Inferior parietal cortex (tissue), 1 donor: ENCODE measurements at regions not wholly inside any gene's neighbourhood (a gene's known extent, or its start where the extent isn't known, plus 50 kb on each side); places are given as distances from the start of the nearest gene placed in this dataset.

ENCODE experiments used
- DNase-seq: peaks from one replicate; pipeline ENCODE4 v3.0.0-alpha.2; 2016; ENCODE audit errors: extremely low spot score

DNA sequence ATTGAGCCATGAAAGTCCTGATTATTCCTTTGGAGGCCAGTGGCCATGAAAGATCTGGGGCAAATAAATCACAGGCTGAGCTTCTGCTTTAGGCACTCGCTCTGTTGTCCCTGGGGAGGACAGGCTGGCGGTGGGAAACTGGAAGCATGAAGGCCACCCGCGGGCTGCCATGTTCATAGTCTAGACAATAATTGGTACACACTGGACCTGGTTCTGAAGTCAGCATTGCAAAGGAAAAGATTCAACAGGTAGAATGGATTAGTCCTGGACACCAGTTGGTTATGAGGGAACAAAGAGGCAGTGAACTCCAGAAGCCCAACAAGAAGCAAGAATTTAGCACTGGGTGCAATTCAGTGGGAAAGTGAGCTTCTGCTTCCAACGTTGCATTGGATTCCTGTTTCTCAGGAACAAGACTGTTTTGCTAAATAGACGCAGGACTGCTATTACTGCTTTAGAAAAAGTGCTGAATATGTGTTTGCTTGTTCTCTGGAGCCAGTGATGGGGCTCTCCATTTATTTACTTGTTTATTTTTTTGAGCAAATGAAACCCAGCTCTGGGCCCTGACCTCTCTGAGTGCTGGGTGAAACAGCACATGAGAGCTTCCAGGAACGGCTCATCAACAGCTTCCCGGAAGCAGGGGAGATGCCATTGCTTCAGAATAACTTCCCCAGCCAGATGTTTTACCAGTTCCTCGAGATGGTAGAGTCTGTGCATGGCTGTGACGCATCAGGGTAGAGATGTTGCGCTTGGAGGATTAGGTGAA lies 336.4 kb downstream of the ZNF536 start:
- no peak for DNase-seq

DNA sequence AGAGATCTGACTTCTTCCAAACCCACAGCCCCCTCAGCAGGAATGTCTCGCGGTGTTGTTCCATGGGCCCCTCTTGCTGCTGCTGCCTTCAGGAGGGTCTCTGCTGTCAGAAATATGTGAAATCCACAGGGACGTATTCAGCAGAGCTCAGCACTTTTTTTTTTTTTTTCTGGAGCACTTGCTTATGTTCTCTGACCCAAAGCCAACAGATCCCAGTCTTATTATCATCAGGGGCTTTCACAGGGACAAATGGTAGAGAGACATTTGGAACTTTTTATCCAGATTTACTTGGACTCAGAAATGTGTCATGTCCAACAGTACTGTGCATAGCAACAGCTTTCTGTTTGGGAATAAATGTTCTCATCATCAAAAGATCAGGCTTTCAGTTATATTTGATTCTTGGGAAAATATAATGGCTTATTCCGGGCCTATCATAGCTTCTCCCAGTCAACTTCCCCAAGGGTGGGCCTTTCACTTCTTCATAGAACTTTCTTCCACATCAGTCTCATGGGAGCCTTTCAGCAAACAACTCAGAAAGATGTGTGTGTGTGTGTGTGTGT lies 332.7 kb downstream of the ZNF536 start:
- no peak for DNase-seq

DNA sequence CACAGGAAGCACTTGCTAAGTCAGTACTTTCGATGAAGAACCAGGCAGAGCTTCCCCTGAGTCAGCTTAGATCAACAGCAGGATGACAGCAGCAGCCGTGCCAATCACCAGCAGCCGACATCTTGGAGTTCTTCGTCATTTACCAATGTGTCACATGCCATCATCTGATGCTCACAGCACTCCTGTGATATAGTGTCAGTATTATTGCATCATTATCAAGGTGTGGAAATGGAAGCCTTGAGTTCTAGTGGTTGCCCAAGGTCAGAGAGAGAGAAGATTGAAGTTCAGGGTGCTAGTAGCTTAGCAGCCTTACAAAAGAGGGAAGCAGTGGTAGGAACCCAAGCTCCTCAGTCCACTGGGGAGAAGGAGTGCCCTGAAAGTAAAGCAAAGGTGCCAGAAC lies 331.5 kb downstream of the ZNF536 start:
- DNase-seq = no peak

DNA sequence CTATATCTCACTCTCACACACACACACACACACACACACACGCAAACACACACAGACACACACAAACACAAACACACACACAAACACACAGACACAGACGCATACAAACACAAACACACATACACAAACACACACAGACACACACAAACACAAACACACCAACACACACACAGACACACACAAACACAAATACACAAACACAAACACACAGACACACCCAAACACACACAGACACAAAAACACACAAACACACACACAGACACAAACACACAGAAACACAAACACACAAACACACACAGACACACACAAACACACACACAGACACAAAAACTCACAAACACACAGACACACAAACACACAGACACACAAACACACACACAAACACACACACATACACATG lies 329.0 kb downstream of the ZNF536 start:
- DNase-seq = no peak

DNA sequence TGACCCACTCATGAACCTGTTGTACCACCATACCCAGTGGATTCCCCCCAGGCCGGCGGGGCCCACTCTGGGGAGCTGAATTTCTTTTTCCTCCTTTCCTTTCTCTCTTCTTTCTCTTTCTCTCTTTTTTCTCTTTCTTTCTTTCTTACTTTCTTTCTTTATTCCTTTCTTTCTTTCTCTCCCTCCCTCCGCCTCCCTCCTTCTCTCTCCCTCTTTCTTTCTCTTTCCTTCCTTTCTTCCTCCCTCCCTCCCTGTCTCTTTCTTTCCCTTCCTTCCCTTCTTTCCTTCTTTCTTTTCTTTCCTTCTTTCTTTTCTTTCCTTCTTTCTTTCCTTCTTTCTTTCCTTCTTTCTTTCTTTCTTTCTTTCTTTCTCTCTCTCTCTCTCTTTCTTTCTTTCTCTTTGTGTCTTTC lies 327.7 kb downstream of the ZNF536 start:
- DNase-seq = no peak

DNA sequence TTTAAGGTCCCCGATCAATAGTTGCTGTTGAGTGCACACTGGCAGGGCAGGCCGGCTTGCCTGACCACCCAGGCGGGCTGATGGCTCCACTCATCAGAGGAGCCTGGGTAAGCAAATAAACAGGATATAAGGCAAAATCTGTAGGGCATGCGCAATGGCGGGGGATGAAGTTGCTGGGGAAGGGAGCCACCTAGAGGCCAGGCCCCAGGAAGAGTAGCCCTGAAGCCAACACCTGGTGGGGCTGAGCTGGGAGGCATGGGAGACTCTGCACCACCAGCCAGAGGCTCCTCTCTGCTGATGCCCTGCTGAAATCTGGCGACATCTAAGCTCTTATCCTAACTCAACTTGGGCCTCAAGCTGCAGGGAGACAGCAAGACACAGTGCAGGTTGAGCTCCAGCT lies 324.3 kb downstream of the ZNF536 start:
- DNase-seq = no peak

DNA sequence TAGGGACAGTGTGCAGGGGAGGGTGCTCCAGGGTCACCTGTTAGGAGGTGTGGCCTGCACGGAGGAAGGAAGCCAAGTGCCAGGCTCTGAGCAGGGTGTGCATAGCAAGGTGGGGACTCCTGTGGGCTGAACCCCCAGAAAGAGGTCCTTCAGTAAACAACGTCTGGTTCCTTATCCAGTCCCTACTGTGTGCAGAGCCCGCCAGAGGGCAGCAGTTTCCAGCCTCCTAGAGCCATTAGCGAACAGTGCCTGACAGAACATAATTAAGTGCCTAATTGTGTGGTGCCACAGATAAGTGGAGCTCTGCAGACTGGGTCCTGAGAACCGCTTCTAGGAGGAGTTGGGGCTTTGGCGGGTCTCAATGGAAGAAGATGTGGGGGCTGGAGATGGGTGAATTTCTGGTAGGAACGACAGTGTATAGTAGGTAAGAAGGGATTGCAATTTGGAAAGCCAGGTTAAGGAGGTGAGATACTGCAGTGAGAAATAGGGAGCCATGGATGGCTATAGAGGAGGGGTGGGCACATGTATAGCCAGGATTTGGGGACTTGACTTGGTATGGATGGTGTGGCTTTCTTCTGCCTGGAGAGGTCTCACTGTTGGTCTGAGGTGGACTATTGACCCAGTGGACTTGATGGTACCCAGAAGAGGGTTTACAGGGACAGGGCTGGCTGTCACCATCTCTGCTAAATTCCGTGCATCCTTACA lies 323.1 kb downstream of the ZNF536 start:
- no peak for DNase-seq

DNA sequence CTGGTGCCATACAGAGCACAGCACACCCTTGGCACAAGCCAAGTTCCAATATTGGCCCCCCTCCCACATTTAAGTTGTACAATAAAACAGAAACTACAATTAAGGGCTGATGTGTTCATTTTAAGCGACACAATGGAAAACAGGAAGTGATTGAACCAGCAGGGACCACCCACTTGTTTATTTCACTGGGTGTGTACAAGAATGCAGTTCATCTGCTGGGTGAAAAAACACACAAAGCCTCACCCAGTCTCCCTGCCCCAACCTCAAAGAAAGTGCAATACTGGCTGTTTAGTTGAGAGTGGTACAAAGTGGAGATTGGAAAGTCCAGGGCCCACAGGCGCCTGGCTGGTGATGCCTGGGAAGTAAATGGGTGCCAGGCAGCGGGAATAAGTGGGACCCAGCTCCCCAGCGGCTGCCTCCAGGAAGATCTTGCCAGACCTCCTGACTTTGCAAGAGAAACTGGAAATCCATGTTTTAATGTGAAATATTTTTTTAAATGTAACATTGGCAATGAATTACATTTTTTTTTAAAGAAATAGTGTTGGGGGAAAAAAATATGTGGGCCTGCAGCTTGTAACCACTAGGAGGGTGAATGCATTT lies 322.1 kb downstream of the ZNF536 start:
- DNase-seq = no peak

DNA sequence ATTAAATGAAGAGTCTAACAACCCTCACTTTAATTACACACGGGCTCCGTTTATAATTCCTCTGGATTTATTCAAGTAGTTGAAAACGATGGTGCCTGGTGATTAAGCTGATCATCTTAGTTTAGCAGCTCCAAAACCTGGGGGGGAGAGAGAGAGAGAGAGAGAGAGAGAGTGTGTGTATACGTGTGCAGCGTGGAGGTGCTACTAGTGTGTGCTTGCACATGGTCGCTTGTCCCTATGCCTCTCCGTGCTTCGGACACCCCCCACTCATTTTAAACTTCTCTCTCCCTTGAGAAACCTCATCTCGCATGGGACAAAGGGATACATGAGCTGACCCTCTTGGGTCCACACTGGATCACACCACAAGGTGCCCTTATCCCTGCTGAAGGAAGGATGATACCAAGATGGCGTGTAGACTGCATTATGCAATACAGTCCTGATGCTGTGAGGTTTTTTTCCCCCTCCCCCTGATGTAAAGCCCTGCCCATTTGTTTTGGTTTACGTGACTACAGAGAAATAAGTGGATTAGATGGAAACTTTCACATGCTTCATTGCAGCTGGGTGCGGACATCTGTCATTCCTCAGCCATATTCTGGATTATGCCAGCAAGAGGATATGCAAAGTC lies 320.8 kb downstream of the ZNF536 start:
- peak; percentile 23 for DNase-seq

DNA sequence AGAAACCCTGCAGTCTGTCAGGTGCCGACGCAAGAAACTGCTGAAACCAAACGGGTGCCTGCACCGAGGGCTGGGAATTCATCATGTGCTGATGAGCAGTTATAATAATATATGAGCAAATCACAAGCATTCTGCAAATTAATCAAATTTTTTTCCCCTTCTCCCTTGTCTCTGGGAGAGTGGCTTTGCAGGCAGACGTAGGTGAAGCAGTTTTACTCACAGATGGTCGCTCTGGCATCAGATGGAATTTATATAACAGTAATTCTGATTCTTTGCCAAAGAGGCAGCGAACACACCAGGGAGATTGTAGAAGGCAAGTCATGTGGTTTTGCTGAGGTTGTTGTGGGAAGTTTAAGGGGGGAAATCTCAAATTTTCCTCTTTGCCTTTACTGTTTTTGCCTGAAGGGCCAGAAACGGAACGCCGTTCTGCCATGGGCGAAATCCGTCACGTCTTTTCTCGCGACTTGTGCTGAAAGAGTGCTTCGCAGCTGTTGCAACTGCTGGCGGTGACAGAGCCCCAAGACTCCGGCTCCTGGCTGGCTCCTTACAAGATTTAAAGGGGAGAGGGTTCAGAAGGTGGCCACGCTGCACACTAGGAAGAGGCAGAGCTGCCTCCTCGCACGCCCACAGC lies 320.1 kb downstream of the ZNF536 start:
- peak; percentile 68 for DNase-seq

DNA sequence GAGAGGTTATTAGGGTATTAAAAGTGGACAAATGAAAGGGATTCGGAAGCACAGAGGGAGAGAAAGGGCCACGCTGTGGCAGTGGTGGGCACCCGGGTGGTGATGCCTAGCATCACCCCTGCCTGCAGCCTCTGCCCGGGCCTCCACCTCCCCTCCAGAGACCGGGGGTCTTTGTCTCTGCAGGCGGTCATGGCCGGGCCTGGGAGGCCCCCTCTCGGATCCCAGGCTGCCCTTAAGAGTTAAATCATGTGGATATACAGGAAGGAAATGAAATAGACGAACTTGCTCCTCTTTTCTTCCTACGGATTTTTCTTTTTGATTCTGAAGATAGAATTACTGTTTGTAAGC lies 319.6 kb downstream of the ZNF536 start:
- no peak for DNase-seq

DNA sequence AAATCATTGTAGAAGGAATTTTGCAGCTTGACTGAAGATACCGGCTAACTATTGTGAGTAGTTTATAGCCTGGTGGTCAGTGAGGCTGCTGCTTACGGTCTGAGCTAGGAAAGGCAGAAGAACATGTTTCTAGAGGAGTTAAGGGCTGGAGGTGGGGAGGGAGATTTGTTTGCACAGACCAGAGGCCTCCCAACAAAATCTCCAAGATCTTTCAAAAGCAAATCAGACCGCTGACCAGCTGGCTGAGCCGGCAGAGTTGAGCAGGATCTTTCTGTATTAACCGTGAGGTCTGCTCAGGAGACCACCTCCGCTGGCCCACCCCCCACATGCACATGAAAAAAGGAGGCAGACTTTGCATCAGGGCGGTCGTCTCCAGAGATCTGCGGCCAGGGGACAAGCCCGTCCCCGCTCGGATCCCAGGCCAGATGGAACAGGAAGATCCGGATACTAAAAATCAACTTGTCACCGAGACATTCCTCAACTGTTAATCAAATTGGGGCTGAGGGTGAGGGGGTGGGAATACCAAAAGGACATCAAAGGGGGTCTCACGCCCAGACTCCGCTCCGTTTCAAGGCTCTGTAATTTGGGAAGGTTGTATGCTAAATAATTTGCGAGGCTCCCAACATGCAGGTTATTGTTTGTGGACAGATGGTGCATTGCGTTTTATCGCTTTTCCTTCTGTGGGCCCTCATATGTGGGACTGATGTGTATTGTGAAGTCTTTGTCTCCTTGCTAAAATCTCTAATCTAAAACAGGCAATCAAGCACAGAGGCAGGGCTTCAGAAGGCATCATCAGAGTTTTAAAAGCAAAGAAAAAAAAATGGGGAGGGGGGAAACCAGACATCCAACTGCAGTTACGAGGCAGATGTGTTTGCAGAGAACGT lies 319.0 kb downstream of the ZNF536 start:
- DNase-seq = no peak

DNA sequence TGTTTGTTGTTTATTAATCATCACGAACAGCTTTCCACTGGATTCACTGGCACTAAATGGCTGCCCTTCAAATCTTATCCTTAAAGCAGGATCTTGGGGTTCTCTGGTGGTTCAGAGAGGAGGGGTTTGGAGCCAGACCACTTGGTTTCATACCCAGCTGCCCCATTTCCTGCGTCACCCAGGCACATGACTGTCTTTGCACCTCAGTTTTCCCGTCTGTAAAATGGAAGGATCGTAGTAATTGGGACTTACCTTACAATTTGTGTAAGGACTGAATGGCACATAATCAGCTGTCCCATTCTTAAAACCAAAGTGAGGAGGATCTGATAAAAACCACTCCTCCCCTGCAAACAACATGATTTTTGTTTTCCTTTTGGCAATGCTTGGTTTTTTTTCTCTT lies 318.3 kb downstream of the ZNF536 start:
- no peak for DNase-seq

DNA sequence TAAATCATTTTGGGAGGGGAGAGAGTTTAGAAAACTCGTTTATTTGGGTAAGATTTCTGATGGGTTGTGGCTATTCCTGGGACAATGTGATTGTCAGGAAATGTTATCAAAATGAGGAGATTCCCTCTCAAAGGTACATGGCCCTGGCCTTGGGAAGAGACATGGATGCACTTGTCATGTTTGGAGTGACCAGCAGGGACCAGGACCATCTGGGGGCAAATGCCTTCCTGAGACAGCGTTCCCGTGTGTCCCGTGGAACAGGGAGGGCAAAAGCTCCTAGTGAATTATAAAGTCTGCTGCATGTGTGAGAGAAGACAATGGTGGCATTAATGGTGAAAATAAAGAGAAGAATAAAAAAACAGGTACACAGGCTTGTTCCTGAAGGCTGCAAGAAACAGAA lies 317.3 kb downstream of the ZNF536 start:
- DNase-seq = no peak

DNA sequence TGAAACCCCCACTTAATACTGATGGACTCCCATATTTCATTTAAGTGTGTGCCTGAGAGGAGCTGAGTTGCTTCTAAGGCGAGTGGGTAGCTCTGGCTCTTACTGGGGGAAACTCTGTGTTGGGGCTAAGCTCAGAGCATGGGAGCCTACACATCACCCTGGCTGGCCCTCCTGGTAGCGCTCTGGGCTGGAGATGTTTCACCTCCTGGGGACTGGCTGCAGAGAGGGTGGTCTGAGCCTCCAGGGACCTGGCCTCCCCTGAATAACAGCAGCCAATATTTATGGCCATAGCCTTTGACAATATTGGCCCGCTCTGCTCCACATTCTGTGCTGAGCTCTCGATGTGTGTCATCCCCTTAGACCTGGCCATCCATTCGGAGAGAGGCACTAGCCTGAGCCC lies 316.5 kb downstream of the ZNF536 start:
- no peak for DNase-seq

DNA sequence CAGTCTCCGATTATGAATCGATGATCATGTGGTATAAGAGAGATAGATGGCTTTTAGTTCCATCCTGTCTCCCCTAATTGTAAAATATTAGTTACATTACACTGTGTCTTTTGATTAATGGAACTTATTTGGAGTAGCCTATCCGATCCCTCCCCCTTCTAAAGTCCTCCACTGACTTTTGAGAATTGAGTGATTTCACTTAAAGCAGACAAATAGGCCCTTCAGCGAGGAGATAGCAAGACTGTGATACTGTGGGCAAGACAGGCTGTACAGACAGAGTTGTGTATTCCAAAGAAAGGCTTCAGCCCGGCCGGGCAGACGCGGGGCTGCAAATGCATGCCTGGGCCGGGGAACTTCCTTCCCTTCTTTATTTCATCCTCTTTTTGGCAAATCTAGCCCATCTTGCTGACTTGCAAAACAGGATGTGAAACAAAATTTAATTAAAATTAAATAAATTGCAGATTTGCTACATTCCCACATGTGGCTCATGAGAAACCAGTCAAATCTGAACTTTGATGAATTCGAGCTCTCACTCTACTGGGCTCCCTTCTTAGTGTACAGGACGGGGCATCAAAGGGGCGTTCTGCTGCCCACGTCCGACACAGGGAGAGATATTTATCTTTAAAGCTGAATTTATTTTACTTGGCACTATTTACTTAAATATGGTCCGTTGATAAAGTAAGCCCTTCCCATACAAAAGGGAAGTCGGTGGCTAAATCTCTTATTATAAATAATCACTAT lies 314.8 kb downstream of the ZNF536 start:
- no peak for DNase-seq

DNA sequence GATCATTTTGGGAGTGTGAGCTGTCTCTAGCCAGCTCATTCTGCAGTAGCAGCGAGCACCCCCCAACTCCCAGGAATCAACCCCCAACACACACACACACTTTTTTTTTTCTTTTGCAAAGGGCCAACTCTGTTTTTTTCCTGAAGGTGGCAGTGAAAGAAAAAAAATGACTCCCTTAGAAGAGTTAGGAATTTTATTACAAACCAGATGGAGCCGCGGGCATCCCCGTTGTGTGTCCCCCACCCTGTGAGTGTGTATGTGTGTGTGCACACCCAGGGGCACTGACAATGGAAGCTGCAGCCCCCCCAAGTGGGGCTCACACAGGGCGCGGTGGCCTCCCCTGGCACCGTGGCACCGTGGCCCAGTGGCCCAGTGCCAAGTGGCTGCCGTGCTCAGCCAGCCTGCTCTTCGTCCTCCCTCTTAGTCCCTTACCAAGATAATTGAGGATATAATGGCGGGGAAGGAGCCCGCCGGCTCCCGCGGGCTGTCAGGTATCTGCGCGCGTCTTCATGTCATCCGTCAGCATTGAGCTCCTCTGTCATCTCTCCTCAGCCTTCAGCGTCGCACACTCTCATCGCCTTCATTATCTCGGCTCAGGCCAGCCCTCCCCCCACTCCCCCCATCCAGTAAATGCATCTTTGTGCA lies 314.1 kb downstream of the ZNF536 start:
- DNase-seq = no peak

DNA sequence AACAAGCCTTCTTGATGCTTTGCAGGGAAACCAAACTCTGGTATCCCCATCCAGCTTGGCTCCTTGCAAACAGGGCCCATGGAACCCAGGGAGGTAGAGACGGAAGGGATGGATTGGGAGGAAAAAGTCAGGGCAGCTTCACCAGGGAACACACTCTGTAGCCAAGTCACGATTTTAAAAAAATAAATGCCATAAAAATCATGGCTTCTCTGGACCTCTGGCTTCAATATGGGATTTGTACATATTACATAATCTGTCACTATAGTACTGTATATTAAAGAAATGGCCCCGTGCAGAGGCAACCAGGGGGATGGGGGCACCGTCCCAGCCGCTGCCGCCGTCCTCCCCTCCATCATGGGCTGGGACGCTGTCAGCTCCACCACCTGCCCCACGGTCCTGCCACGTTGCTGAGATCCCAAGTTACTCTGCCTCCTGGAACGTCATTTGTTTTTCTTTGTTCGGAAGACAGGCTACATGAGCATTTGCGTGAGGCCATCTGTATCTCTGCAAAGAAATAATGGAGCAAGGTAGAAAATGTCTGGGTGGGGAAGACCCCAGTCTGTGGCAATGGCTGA lies 313.3 kb downstream of the ZNF536 start:
- DNase-seq = no peak

DNA sequence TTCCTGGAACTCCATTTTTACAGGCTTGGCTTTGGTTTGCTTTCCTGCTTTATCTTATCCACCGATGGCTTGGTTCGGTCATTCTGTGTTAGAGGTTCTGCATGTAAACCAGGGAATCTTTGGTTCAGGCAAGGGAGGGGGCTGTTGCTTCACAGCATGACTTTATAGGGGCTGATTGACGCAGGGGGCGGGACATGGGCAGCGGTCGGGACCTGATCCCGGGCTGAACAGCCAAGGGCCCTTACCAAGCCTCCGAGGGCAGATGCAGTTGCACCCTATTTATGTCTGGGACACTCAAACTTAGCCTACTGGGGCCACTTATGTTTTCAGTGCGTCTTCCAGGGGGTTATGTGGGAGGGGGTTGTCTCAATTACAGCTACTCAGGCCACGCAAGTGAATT lies 312.4 kb downstream of the ZNF536 start:
- DNase-seq = no peak
